GM23338 (cell line): ENCODE measurements at regions not wholly inside any gene's neighbourhood (a gene's known extent, or its start where the extent isn't known, plus 50 kb on each side); places are given as distances from the start of the nearest gene placed in this dataset.
A peak's percentile ranks its signal among the peaks of the same experiment; 100 is the strongest.

Source experiments
- ATAC-seq: fragments of 200-7000 bp; cut with Tn5 transposase; 3 replicates; pipeline ENCODE4 v1.9.1; 2020
- DNase-seq: peaks from one replicate; pipeline ENCODE4 v3.0.0-alpha.2; 2015; ENCODE audit warnings: low spot score
- H2AFZ ChIP-seq: fragments of 200-600 bp; sonication (generic); 2 replicates; pipeline ENCODE4 v1.8.0; 2016; ENCODE audit warnings: antibody characterized with exemption, mild to moderate bottlenecking, moderate library complexity
- H3F3A ChIP-seq: fragments of 200-600 bp; sonication (generic); replicated peaks from 2 replicates; pipeline ENCODE4 v1.8.0; 2017; ENCODE audit warnings: antibody characterized with exemption, mixed run types, low read depth
- H3K27ac ChIP-seq: fragments of 200-600 bp; sonication (generic); 2 replicates; pipeline ENCODE4 v1.6.1; 2016; ENCODE audit warnings: low read depth
- H3K27me3 ChIP-seq: fragments of 200-600 bp; sonication (generic); 2 replicates; pipeline ENCODE4 v1.8.0; 2016; ENCODE audit warnings: mild to moderate bottlenecking, mixed run types, moderate library complexity; ENCODE audit not compliant: insufficient read depth
- H3K36me3 ChIP-seq: fragments of 200-600 bp; sonication (generic); 2 replicates; pipeline ENCODE4 v1.8.0; 2016; ENCODE audit warnings: mild to moderate bottlenecking; ENCODE audit not compliant: insufficient read depth
- H3K4me1 ChIP-seq: fragments of 200-600 bp; sonication (generic); 2 replicates; pipeline ENCODE4 v1.8.0; 2016; ENCODE audit warnings: mild to moderate bottlenecking, moderate library complexity; ENCODE audit not compliant: insufficient read depth
- H3K4me2 ChIP-seq: fragments of 200-600 bp; sonication (generic); 2 replicates; pipeline ENCODE4 v1.7.1; 2017; ENCODE audit warnings: mixed run types
- H3K4me3 ChIP-seq: fragments of 200-600 bp; sonication (generic); 2 replicates; pipeline ENCODE4 v1.6.1; 2016; ENCODE audit warnings: mixed run types
- H3K79me2 ChIP-seq: fragments of 200-600 bp; sonication (generic); replicated peaks from 2 replicates; pipeline ENCODE4 v1.8.0; 2017; ENCODE audit warnings: mild to moderate bottlenecking; ENCODE audit not compliant: insufficient read depth
- H3K9me2 ChIP-seq: fragments of 200-600 bp; sonication (generic); 2 replicates; pipeline ENCODE4 v1.8.0; 2017; ENCODE audit not compliant: insufficient read depth
- H4K20me1 ChIP-seq: fragments of 200-600 bp; sonication (generic); replicated peaks from 2 replicates; pipeline ENCODE4 v1.8.0; 2017; ENCODE audit warnings: mild to moderate bottlenecking; ENCODE audit not compliant: insufficient read depth
- H3K27ac Mint-ChIP-seq: 2 replicates; pipeline ENCODE4 v1.8.0; 2020; ENCODE audit warnings: inconsistent platforms, mild to moderate bottlenecking, moderate library complexity, mixed read lengths
- H3K27me3 Mint-ChIP-seq: 3 replicates; pipeline ENCODE4 v1.8.0; 2022; ENCODE audit warnings: low read depth, mild to moderate bottlenecking, moderate library complexity, mixed read lengths, inconsistent platforms; ENCODE audit not compliant: insufficient read depth, poor library complexity
- H3K36me3 Mint-ChIP-seq: 3 replicates; pipeline ENCODE4 v1.8.0; 2021; ENCODE audit warnings: low read depth, mild to moderate bottlenecking, inconsistent platforms, moderate library complexity, mixed read lengths
- H3K4me1 Mint-ChIP-seq: 3 replicates; pipeline ENCODE4 v1.8.0; 2020; ENCODE audit warnings: mild to moderate bottlenecking, inconsistent platforms, mixed read lengths
- H3K4me3 Mint-ChIP-seq: 3 replicates; pipeline ENCODE4 v1.8.0; 2021; ENCODE audit warnings: moderate library complexity, mild to moderate bottlenecking, inconsistent platforms, mixed read lengths
- H3K9me3 Mint-ChIP-seq: 3 replicates; pipeline ENCODE4 v1.8.0; 2020; ENCODE audit warnings: moderate library complexity, mild to moderate bottlenecking, inconsistent platforms, mixed read lengths
- ETS1 ChIP-seq: IDR thresholded peaks from 2 replicates; pipeline ENCODE4 v1.6.1; 2016; ENCODE audit warnings: antibody characterized with exemption
- EZH2 ChIP-seq: fragments of 200-600 bp; sonication (generic); IDR thresholded peaks from one replicate; pipeline ENCODE4 v1.8.0; 2017; ENCODE audit warnings: antibody characterized with exemption, mild to moderate bottlenecking, low read depth; ENCODE audit not compliant: unreplicated experiment
- EZH2phosphoT487 ChIP-seq: fragments of 200-600 bp; sonication (generic); IDR thresholded peaks from one replicate; pipeline ENCODE4 v1.8.1; 2018; ENCODE audit warnings: antibody characterized with exemption; ENCODE audit not compliant: unreplicated experiment
- STAT1 ChIP-seq: IDR thresholded peaks from one replicate; pipeline ENCODE4 v1.6.1; 2016; ENCODE audit warnings: antibody characterized with exemption; ENCODE audit not compliant: unreplicated experiment
- ZNF114 ChIP-seq: fragments of 250-450 bp; sonication (Bioruptor Pico); IDR thresholded peaks from 2 replicates; pipeline ENCODE4 v1.5.0; 2020; ENCODE audit warnings: mild to moderate bottlenecking, moderate library complexity
- ZNF331 ChIP-seq: fragments of 250-450 bp; sonication (Bioruptor Pico); IDR thresholded peaks from 2 replicates; pipeline ENCODE4 v1.5.0; 2020; ENCODE audit warnings: low read depth, mild to moderate bottlenecking, moderate library complexity
- TF ChIP-seq, protein P1 (sequence below), 2 experiments: fragments of 200-600 bp in 1 of 2; sonication (generic) in 1 of 2; conservative IDR thresholded peaks; 2 replicates each; pipeline versions ENCODE4 v1.5.1 to v1.6.1; 2016 to 2017; ENCODE audit warnings: antibody characterized with exemption in 2 of 2, low read depth in 2 of 2, mild to moderate bottlenecking in 2 of 2, moderate library complexity in 1 of 2

DNA sequence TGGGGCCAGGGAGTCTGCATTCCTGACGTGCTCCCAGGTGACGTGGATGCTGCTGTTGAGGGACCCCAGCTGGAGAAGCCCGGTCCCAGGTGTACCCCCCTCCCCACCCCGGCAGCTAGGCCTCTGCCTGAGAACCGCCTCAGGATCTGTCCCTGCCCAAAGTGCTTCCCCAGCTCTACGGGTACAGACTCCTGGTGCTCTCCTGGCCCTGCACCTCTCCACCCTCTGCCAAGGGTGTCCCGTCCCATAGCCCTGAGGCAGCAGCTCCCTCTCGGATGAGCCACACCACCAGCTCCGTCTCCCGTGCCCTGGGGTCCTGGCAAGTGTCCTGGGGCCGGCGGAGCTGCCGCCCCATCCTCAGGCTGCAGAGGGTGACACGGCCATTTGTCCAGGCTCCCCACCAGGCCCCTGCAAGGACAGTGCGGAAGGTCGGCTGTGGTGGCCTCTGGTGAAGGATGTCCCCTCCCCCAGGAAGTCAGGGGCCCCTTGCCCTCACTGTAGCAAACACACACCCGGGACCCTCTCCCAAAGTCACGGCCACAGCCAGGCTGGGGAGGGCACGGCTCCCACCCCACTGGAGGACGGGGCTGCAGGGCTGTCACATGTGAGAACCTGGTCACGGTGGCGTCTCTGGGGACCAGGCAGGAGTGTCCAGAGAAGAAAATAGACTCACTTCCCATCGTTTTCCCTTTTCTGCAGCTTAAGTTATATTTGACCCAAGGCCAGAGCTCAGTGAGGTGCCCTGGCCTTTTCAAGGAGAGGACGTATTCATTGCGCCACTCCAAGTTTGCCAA, 74.4 kb upstream of the FBRSL1 start:
- Mint-ChIP-seq H3K4me3 (no peak overlapping the region), H3K9me3 (no peaks in the 10 kb centered on the region; the same call in 1 of the 3 replicates), H3K27ac (no peak overlapping the region), H3K36me3 (no peaks in the 10 kb centered on the region; the same call in 2 of the 3 replicates), H3K4me1 (no peaks in the 10 kb centered on the region; the same call in 2 of the 3 replicates), H3K27me3 (peaks cover 40% of the 10 kb centered on the region)
- DNase-seq (no peak), ATAC-seq (peak; percentile 8)
- TF ChIP-seq ETS1 (no peak), ZNF114 (CRISPR knock-in tag) (no peak), EZH2phosphoT487 (no peak), ZNF331 (CRISPR knock-in tag) (no peak), EZH2 (no peak)
- Histone ChIP-seq H4K20me1 (no peaks in the 10 kb centered on the region), H3K79me2 (no peaks in the 10 kb centered on the region), H2AFZ (no peak overlapping the region), H3K4me1 (no peaks in the 10 kb centered on the region), H3K27ac (no peak overlapping the region), H3K27me3 (peaks cover 32% of the 10 kb centered on the region), H3K4me2 (no peak overlapping the region), H3K4me3 (no peak overlapping the region), H3F3A (no peaks in the 10 kb centered on the region), H3K36me3 (no peaks in the 10 kb centered on the region), H3K9me2 (no peaks in the 10 kb centered on the region)

DNA sequence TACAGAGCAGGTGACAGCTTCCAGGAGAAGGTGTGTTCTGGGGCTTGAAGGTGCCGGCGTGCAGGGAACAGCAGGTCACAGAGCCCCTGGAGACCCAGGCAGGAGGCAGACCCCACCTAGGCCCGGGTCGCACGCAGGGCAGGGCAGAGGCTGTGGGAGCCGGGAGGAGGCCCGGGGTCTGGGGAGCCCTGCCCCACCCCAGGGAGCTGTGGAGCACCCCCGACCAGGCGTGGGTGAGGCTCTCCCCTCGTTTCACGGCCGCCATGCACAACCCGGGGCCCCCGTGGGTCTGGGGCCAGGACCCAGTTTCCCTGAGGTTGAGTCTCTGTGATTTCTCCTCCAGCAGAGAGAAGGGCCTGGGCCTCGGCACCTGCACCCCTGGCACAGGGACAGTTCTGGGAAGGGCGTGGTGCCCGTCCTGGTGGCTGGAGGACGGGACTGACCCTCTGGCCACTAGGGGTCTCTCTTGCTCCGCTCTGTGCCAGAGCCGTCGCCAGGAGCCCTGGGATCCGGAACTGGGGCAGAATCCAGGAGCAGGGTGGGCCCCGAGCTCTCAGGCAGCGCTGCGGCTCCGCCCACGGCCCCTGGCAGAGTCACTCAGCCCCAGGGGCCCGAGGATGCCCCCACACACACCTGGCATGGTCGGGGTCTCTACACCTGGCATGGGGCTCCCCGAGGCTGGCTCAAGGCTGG, 75.2 kb upstream of the FBRSL1 start:
- TF ChIP-seq EZH2 = no peak
- TF ChIP-seq, protein P1, sequence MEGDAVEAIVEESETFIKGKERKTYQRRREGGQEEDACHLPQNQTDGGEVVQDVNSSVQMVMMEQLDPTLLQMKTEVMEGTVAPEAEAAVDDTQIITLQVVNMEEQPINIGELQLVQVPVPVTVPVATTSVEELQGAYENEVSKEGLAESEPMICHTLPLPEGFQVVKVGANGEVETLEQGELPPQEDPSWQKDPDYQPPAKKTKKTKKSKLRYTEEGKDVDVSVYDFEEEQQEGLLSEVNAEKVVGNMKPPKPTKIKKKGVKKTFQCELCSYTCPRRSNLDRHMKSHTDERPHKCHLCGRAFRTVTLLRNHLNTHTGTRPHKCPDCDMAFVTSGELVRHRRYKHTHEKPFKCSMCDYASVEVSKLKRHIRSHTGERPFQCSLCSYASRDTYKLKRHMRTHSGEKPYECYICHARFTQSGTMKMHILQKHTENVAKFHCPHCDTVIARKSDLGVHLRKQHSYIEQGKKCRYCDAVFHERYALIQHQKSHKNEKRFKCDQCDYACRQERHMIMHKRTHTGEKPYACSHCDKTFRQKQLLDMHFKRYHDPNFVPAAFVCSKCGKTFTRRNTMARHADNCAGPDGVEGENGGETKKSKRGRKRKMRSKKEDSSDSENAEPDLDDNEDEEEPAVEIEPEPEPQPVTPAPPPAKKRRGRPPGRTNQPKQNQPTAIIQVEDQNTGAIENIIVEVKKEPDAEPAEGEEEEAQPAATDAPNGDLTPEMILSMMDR (conservative IDR thresholded peaks at IDR 0.05; ENCODE audit: low read depth in 2 of 2) = peak; percentile 74 to 95
- TF ChIP-seq STAT1 = no peak
- no peak overlapping the region for H3K4me3 ChIP-seq
- no peak overlapping the region for H3K27ac ChIP-seq
- Mint-ChIP-seq H3K4me3 (no peak overlapping the region), H3K27me3 (peaks cover 36% of the 10 kb centered on the region), H3K4me1 (no peaks in the 10 kb centered on the region; the same call in 2 of the 3 replicates), H3K36me3 (no peaks in the 10 kb centered on the region; the same call in 2 of the 3 replicates), H3K9me3 (no peaks in the 10 kb centered on the region; the same call in 2 of the 3 replicates), H3K27ac (no peak overlapping the region)
- H4K20me1 ChIP-seq = no peaks in the 10 kb centered on the region
- no peak overlapping the region for H3K4me2 ChIP-seq
- no peaks in the 10 kb centered on the region for H3K36me3 ChIP-seq
- no peaks in the 10 kb centered on the region for H3F3A ChIP-seq
- no peaks in the 10 kb centered on the region for H3K79me2 ChIP-seq
- H2AFZ ChIP-seq = no peak overlapping the region
- ATAC-seq (peak; percentile 94), DNase-seq (peak; percentile 92)
- no peaks in the 10 kb centered on the region for H3K4me1 ChIP-seq
- peaks cover 25% of the 10 kb centered on the region for H3K27me3 ChIP-seq
- no peaks in the 10 kb centered on the region for H3K9me2 ChIP-seq
